GM19468 (cell line): ENCODE measurements at regions not wholly inside any gene's neighbourhood (a gene's known extent, or its start where the extent isn't known, plus 50 kb on each side); places are given as distances from the start of the nearest gene placed in this dataset.

ENCODE experiments used
- ATAC-seq: cut with Tn5 transposase; IDR thresholded peaks from one replicate; pipeline ENCODE4 v1.9.1; 2021; ENCODE audit warnings: mild to moderate bottlenecking, moderate library complexity, moderate number of reproducible peaks; ENCODE audit not compliant: unreplicated experiment; ENCODE audit errors: extremely low read depth

DNA sequence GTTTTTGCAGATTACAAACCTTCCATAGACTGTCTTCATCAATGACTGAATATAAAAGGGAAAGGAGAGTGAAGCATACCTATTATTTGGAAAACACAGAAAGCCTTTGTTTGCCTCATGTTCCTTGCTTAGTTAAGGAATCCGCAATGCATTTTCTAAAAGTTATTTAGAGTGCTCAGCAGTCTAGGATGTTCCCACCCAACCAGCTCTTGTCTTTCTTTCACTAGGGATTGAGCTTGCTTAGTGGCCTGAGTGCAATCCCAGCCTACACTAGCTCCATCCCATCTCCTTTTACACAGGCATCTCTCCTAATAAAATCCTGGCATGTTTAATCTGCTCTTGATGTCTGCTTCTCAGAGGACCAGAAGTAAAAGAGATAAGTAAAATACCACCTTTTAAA, 850.5 kb upstream of the GJE1 start:
- ATAC-seq: no peak

DNA sequence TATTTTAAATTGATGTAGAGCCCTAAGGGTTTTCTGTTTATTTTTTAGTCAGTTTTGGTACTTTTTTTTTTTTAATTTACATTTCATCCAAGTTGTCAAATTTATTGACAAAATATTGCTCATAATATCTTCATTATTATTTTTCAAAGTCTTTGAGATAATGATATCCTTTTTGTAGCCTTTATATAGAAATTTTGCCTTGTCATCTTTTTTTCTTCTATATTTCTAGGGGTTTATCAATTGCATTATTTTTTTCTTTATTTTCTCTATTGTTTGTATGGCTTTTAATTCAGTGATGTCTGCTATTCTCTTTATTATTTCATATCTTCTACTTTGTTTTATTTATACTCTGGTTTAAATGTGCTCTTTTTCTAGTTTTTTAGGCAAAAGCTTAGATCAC, 863.0 kb upstream of the GJE1 start:
- ATAC-seq: no peak

DNA sequence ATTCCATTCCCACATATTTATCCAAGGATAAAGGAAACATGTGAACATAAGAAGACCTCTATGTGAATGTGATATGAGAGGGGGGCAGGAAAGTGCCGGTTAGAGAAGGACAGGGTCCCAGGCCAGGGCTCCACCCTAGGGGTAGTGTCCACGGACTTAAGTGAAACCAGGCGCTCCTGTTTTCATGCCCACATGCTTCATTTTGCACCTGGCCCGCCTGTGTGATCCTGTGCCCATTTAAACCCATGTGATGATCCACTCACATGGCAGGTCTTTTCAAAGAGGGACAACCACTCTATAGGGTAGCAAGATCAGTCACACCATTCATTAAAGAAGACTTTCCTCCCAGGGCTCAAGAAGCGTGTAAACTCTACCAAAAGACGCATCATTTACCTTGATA, 865.3 kb upstream of the GJE1 start:
- no peak for ATAC-seq

DNA sequence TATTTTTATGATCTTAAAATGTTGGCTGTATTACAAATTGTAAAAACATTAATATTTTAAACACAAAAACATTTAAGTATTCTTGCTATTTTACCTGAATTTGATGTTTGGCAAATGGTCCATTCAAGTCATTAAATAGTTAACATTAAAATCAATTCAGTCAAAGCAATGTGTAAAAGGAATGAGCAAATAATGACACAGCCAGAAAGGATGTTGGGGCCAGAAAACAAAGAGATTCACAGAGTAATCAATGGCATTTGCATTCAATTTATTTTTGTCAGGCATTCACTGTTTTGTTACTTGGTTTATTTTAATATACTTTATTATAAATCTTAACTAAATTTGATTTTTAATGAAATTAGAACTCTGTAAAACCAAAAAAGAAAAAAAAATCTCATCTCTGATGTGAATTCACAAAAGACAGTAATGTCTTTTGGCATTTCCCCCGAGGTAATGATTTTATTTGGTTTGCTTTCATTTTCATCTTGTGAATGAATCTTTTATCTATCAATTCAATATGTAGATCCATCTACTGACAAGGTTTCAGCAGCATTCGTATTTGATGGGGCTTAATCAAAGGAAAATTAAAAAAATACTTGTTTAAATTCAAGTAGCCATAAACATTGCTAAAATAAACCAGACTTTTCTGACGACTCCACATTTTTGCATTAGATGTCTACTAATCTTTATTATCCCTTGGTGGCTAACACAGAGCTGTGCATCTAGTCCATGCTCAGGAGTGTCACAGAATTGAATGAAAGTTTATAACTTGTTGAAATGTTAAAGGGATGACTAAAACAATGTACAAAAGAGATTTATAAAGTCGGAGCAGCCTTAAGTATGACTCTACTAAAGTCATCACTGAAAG, 866.7 kb upstream of the GJE1 start:
- no peak for ATAC-seq

DNA sequence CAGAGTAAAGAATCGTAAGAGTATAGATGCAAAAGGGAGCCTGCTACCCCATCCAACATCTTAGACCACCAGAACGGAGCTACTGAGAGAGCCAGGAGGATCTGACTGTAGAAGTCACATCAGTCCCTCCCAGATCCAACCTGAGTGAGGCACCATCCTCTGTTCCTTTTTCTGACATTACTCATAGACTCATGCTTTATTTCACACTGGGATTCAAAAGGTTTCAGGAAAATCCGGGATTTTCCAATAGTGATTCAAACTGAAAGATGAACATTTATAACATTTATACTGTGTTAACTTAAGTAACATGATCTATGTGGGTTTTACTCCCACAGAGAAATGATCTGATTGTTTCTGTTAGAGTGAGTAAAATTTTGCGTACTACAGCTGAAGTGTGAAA, 868.6 kb upstream of the GJE1 start:
- no peak for ATAC-seq

DNA sequence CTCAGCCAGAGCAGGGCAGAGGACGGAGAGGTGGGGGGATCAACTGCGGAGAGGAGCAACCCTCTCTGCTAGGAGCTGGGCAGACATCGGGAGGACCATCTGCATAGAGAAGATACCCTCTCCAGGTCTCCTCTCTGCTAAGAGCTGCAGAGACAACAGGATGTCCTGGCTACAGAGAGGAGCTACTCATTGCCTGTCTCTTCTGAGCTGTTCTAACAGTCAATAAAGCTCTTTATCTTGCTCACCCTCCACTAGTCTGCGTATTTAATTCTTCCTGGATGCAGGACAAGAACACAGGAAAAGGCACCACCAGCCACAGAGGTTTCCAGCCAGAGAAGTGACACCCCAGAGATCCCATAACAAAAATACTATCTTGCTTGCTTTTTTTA, 871.1 kb upstream of the GJE1 start:
- no peak for ATAC-seq

DNA sequence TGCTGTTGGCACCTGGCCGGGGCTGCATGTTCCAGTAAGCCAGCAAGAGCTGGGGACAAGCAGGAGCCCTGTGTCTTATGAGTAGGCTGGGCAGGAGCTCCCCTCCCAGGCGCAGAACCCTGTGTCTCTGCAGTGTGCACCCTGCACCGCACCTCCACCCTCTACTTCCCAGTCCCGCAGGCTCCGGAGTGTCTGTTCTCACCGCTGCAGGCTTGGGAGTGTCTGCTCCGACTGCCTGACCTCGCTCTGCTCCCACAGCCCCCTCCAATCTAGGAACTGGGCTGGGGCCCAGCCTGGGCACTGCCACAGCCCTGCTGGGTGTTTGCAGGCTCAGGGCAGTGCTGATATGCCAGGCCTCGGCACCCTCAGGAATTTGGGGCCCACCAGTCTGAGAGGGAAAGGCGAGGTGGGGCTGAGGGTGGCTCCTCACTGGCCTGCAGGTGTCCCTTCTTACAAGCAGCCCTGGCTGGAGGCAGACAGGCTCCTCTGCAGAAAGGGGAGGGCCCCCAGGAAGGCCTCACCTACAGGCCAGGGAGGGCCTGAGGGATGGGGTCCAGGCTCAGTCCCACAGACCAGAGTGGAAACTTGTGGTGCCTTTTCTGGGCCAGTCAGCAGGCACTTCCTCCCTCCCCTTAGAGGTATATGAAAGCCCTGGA, 871.6 kb upstream of the GJE1 start:
- no peak for ATAC-seq

DNA sequence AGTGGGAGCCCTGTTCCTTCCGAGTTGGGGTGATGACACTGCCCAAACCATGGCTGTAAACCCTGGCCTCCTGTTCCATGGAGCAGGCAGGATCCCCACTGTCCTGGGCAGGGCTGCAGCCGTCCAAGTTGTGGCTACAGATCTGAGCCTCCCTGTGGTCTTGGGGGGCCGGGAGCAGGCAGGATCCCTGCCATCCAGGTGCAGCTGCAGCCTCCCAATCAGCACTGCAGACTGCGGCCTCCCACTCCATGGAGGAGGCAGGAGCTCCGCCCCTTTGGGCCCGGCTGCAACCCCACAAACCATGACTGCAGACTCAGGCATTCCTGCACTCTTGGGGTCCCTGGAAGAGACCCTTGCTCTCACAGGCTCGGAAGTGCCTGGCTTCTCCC, 872.1 kb upstream of the GJE1 start:
- no peak for ATAC-seq

DNA sequence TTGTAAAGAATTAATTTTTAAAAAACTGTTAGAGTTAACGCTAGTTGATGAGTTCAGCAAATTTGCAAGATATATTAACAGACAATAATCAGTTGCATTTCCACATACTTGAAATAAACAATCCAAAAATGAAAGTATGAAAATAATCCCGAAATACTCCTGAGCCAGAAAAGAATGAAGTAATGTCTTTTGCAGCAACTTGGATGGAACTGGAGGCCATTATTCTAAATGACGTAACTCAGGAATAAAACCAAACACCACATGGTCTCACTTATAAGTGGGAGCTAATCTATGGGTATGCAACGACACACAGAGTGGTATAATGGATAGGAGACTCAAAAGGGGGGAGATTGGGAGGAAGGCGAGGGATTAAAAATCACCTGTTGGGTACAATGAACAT, 872.9 kb upstream of the GJE1 start:
- ATAC-seq: no peak

DNA sequence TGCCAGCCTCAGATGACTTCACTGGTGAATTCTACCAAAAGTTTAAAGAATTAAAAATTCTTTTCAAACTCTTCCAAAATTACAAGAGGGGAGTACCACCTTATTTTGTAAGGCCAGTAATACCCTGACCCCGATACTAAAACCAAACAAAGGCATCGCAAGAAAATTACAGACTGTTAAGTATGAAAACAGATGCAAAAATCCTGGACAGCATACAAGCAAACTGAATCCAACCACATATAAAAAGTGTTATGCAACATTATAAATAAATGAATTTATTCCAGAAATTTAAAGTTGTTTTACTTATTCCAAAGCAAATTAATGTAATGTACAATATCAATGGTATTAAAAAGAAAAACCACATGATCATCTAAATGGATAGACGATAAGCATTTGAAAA, 873.6 kb upstream of the GJE1 start:
- no peak for ATAC-seq

DNA sequence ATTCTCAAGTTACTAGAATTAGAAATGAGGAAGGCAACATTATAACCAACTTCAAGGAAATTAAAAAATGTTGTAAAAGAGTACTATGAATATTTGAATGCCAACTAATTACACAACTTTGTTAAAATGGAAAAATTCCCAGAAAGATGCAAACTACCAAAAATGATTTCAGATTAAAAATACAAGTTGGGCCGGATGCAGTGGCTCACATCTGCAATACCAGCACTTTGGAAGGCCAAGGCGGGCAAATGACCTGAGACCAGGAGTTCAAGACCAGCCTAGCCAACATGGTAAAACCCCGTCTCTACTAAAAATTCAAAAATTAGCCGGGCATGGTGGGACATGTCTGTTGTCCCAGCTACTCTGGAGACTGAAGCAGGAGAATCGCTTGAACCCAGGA, 874.2 kb upstream of the GJE1 start:
- no peak for ATAC-seq

DNA sequence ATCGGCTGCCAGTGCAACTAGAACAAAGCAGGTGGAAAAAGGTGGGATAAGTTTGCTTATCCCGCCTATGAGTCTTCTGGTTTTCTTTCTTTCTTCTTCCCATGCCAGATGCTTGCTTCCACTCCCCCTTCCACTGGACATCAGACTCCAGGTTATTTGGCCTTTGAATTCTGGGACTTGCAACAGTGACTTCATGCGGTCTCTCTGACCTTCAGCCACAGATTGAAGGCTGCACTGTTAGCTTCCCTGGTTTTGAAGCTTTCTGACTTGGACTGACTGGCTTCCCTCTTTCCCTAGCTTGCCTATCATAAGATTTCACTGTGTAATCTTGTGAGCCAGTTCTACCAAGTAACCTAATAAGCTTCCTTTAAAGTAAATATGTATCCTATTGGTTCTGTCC, 878.4 kb upstream of the GJE1 start:
- ATAC-seq: no peak

DNA sequence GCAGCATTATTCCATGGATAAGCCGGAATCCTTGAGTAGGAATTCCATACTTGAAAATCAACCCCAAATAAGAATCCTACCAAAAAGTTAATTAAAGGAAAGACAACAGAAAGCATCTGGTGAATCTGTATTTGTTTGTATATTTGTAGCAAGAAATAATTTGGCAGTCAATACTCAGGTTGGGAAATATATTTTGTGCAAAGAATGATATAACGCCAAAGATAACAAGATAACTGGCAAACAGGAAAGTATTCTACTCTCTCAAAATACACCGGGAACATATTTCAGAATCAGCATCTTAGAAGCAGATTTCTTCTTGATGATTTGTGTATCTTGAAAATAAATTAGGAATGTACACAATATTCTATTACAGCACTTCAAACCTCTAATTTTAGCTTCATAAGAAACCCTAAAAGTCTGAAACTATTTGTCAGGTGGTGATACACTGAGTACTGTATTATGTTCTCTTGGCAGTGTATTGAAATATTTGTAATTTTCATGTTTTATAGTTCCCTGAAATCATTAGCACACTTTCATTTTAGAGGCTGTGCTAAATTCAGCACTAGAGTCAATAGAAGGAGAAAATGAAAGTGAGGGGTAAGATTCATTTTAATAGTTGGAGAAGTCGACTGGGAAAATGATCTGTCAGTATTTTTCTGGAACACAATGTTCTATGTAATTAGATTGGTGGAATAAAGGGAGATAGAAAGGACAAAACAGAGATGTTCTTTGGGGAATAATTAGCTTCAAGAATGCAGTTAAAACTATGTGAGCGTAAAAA, 879.7 kb upstream of the GJE1 start:
- no peak for ATAC-seq

DNA sequence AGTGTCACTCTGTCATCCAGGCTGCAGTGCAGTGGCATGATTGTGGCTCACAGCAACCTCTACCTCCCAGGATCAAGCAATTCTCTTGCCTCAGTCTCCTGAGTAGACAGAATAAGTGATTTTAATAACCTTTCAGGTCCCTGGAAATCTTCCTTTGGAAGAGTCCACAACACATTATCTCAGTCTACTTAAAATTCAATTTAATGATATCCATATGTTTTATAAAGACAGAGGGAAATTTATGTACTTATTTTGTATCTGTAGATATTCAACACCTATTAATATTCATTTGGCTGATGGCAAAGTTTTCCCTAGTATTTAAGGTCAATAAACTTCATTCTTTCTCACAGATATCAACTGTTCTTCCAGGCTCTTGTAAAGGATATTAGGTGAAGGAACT, 881.4 kb upstream of the GJE1 start:
- ATAC-seq: no peak

DNA sequence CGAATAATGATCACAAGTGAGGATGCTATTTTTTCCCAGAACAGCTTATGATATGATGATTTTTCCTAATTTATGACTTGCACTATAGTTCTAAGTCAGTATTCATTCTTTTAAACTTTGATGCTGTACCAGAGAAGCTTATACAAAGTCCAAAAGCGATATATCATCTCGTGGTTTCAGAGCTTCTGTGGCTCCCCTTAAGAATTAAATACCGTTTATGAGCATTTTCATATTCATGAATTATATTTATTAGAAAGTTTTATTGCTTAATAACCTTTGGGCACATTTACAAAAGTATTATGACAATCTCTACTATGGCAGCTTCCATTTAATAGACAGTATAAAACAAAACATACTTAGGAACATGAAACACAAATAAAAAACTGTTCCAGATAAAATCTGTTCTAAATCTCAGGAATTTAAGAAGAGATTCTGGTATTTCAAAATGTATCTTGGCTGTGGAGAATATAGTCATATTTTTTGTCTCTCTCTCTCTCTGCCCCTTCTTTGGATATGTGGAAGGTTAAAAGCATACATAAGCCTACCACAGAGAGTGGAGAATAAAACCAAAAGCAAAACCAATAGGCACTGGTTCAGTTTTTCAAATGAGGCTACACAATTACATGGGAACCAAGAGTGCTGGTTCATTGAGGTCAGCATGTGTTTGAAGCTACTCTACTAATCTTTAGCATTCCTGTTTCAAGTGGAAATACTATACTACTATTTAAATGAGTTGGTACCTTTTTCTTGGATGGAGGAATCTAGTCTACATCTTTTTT, 884.5 kb upstream of the GJE1 start:
- ATAC-seq: peak; percentile 70

DNA sequence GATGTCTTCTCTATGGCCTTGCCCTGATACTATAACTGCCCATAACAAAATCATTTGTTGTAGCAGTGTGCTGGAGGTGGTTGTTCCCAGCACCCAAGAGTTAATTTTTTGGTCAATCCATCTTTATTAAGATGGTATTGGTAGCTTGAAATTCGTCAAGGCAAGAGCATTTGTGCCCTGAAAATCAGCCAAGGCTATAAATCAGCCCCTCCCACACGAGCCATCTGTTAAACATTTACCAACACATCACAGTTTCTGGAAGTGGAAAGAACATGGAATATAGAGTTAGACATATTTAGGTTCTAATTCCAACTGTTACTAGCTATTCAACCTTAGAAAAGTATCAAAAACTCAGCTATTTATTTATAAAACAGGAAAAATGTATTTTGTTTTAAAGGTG, 888.4 kb upstream of the GJE1 start:
- no peak for ATAC-seq

DNA sequence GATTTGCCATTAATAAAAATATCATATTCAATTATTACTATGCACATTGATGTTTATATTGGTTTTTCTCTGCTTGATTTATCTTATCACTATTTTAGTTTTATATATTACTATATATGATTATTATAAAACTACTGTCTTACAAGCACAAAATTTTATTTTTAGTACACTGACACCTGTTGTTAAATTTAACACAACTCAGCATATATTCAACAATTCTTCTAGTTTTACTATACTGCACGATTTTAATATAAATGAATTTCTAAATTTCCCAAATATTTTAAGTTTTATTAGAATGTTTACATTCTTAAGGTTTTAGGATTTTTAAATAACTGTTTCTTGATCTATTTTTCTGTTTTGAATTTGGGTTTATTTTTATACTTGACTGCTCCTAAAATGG, 889.8 kb upstream of the GJE1 start:
- no peak for ATAC-seq

DNA sequence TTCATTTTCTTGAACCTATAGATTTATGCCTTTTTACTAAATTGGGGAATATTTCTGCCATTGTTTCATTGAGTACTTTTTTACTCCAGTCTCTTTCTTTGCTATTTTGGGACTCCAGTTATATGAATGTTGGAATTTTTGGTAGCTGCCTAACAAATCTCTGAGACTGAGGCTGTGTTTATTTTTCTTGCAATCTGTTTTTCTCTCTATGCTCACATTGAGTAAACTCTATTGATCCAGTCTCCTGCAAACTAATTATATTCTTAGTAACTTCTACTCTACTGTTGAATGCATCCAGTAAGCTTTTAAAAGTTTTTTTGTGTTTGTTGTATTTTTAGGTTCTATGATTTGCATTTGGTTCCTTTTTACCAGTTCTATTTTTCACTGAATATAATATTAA, 903.4 kb upstream of the GJE1 start:
- ATAC-seq: no peak

DNA sequence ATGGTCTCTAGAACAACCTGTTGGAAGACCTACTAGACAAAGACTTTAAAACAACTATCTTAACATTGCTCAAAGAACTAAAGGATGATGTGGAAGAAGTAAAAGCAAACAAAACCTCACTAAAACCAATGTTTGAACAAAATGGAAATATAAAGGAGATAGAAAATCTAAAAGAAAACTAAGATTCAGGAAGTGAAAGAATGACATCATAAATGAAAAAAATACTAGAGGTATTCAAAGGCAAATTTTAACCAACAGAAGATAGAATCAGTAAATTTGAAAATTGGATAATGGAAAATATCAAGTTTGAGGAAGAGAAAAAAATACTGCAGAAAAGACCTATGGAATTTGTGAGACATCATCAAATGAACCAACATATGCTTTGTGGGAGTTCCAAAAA, 914.1 kb upstream of the GJE1 start:
- no peak for ATAC-seq

DNA sequence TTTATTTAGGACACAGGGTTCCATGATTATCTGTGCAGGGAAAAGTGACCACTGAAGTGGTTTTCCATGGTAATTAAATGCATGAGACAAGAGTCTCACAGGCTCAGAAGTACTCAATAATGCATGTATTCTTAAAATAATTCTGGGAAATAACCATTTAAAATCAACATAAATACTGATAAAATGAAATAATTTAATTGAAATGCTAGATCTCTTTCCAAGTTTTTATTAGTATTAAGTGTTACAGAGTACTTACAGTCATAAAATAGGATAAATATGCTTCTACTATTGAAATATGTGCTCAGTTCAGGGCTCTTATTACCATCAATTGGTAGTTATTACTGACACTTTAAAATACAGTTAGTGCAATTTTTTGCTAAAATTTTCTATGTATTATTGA, 916.0 kb upstream of the GJE1 start:
- ATAC-seq: no peak

DNA sequence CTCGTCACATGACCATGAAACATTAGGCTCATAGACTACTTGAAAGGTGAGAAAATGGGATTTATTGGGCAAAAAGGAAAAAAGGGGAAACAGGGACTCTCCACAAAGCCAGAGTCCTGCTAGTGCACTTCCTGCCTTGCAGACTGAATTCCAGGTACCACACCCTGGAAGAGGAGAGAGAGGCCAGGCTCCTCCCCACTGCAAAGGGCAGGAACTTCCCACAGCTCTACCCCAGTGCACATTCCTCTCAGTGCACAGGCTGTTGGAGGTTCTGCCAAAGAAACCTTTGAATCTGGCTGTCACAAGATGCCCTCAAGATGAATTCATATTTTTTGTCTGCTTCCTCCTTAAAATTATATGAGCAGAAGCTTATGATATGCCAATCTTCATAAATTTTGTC, 920.4 kb upstream of the GJE1 start:
- ATAC-seq: no peak
